IPS-18c (cell line): ENCODE measurements at regions not wholly inside any gene's neighbourhood (a gene's known extent, or its start where the extent isn't known, plus 50 kb on each side); places are given as distances from the start of the nearest gene placed in this dataset.
"Not testable (repeated sequence)": the region's sequence is repeated elsewhere in the genome, so short reads cannot be mapped to it uniquely, and the experiment has no call there.

Source experiments
- H3K4me3 ChIP-seq: 2 replicates; pipeline ENCODE4 v1.7.0; 2013; ENCODE audit warnings: low read depth, mild to moderate bottlenecking, low read length, moderate library complexity; ENCODE audit not compliant: insufficient read depth
- H3K9me3 ChIP-seq: one replicate; pipeline ENCODE4 v1.6.1; 2013; ENCODE audit warnings: mild to moderate bottlenecking, low read length, moderate library complexity; ENCODE audit not compliant: control insufficient read depth, insufficient read depth

GRCh38 chr3:15933439-15934139 lies 135.8 kb upstream of the ANKRD28 start:
- H3K4me3 ChIP-seq = no peak overlapping the region
- no peaks in the 10 kb centered on the region for H3K9me3 ChIP-seq

GRCh38 chr3:15934389-15935195 lies 136.8 kb upstream of the ANKRD28 start:
- H3K4me3 ChIP-seq = no peak overlapping the region

GRCh38 chr3:15936312-15936711 lies 138.5 kb upstream of the ANKRD28 start:
- Histone ChIP-seq H3K9me3 (no peaks in the 10 kb centered on the region), H3K4me3 (no peak overlapping the region)

More at GRCh38 chr3:15934389-15935195, 136.8 kb upstream of the ANKRD28 start:
- no peaks in the 10 kb centered on the region for H3K9me3 ChIP-seq

DNA sequence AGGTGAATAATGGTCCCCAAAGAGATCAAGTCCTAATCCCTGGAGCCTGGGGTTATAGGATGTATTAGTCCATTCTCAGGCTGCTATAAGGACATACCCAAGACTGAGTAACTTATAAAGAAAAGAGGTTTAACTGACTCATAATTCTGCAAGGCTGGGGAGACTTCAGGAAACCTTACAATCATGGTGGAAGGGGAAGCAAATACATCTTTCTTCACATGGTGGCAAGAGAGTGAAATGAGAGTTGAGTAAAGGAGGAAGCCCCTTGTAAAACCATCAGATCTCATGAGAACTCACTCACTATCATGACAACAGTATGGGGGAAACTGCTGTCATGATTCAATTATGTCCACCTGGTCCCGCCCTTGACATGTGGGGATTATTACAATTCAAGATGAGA lies 142.9 kb upstream of the ANKRD28 start:
- Histone ChIP-seq H3K4me3 (no peak overlapping the region), H3K9me3 (no peaks in the 10 kb centered on the region)

GRCh38 chr3:15941457-15941856 lies 143.7 kb upstream of the ANKRD28 start:
- H3K4me3 ChIP-seq, H3K9me3 ChIP-seq: not testable (repeated sequence)

- Histone ChIP-seq H3K9me3 (no peaks in the 10 kb centered on the region), H3K4me3 (no peak overlapping the region)
Observed at GRCh38 chr3:15941958-15942357, 144.2 kb upstream of the ANKRD28 start.

DNA sequence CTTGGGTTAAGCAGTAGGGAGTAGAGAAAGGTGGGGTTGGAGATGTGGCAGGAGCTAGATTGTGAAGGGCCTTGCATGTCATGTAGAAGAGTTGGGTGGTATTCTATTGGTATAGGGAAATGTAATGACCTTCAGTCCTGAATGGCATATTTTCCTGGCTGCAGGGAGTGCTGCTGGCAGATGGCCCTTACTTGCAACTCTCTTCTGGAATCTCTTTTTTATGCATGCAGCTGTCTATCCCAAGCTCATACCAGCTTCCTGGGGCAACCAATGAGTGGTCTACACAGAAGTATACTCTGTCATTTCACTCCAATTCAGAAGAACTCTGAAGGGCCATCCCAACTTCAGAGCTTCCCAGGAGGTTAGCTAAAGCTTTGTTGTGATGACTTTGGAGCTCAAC lies 144.7 kb upstream of the ANKRD28 start:
- H3K4me3 ChIP-seq = no peak overlapping the region
- H3K9me3 ChIP-seq = no peaks in the 10 kb centered on the region

GRCh38 chr3:15942936-15943335 lies 145.2 kb upstream of the ANKRD28 start:
- H3K4me3 ChIP-seq = no peak overlapping the region
- no peaks in the 10 kb centered on the region for H3K9me3 ChIP-seq

DNA sequence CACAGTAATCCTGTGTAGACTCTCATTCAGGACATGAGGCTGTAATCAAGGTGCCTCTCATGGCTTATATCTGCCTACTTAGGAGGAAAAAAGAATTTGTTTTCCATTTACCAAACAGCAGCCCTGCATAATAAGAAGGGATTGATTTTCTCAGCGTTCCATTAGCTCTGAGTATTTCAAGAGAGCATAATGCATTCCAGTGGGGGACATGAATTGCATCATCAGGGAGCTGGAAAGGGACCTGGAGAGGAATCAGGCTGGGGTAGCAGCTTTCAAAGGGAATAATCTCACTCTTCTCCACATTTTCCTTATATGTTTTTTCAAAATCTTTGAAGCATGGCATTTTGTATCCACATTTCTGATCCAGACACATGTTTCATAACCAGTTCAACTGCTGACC lies 150.6 kb upstream of the ANKRD28 start:
- no peaks in the 10 kb centered on the region for H3K9me3 ChIP-seq
- H3K4me3 ChIP-seq = no peak overlapping the region

DNA sequence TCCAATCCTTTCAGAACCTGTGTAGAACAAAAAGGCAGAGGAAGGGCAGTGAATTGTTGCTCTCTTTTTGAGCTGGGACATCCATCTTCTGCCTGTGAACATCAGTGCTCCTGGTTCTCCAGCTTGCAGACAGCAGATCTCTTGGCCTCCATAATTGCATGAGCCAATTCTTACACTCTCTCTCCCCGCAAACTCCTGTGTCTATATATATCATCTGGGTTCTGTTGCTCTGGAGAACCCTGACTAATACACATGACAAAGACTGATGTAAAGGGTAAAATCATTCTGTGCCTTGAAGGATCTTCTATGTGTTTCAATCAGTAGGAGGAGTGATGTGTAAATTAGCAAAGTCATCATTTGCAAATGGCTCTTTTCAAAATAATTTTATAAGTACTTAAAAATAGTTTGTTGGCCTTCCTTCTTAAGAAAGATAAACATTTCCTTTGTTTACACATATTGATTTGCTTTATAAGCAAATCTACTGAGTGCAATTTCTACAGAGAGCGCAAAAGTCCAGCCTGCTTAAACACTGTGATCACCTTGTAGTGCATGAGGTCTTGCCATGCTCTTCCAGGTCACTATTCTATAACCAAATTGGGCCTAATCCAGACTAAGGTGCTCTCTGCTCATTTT lies 154.9 kb upstream of the ANKRD28 start:
- H3K4me3 ChIP-seq = no peak overlapping the region
- H3K9me3 ChIP-seq = no peaks in the 10 kb centered on the region

- Histone ChIP-seq H3K9me3 (no peaks in the 10 kb centered on the region), H3K4me3 (no peak overlapping the region)
Observed at GRCh38 chr3:15953841-15954240, 156.1 kb upstream of the ANKRD28 start.

DNA sequence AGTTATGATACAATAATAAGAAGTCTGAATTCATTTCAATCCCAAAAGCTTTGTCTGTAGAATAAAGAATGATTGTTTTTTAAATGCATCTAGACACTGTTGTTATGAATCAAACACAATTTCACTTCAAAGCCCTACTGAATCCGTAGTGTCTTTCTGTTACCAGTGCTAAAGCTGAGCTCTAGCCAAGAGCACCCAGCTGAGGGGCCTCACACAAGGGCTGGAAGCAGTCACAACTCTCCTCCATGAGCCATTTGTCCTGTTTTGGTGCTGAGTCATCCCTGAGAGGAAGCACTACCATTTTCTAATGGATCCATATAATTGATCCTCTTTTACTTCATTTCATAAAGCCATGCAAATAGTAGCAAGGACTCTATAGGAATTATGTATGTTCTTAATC lies 158.2 kb upstream of the ANKRD28 start:
- H3K4me3 ChIP-seq = no peak overlapping the region
- no peaks in the 10 kb centered on the region for H3K9me3 ChIP-seq

DNA sequence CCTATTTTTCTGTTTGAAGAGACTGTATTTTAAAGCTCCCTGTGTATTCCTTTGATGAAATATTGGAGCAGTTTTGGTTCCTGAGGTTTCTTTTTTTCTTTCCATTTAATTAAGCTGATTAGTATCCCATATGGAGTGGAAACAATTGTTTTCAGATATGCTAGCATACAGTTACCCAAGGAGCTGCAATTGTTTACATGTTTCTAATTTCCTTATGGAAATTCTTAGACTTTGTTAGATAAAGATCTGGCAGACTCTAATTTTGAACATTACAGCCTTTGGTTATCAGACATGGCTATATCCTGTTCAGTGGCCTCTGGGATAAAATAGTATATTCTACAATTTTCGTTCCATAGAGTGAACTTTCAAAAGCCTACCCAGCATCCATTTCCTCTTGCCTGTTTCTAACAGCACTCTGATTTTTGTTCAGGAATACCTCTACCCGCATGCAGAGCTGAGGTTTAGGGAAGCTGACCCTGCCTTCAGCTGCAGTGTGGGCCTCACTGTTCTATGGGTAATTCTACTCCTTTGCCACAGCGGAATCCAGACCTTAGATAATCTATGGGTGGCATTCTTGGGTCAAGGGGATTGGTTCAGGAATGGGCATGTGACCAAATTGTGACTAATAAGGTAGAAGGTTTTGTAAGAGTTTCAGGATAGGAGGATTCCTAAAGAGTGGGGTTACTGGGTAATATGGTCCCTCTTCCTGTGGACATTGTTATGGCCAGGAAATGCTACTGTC lies 161.1 kb upstream of the ANKRD28 start:
- Histone ChIP-seq H3K4me3 (no peak overlapping the region), H3K9me3 (no peaks in the 10 kb centered on the region)

GRCh38 chr3:15959434-15959811 lies 161.6 kb upstream of the ANKRD28 start:
- Histone ChIP-seq H3K9me3 (no peaks in the 10 kb centered on the region), H3K4me3 (no peak overlapping the region)

GRCh38 chr3:15964605-15965442 lies 167.0 kb upstream of the ANKRD28 start:
- Histone ChIP-seq H3K9me3 (no peaks in the 10 kb centered on the region), H3K4me3 (no peak overlapping the region)

DNA sequence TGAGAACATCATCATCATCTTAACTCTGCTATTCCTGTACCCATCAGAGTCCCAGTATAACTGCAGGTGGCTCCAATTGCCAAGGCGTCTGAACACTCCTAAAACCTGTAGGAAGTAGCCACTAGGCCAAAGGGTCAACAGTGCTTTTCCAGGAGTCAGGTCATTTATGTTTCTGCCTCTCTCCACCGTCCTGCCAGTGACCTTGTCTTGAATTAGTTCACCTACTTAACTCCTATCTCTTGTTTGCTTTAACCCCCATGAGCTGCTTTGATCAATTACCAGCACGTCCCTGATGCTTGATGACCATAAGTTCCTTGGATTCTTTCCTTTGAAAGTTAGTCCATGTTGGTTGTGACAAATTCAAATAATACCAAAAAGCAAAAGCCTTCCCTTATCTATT lies 169.8 kb upstream of the ANKRD28 start:
- Histone ChIP-seq H3K9me3 (no peaks in the 10 kb centered on the region), H3K4me3 (no peak overlapping the region)
